GM23338 (cell line): ENCODE measurements at regions not wholly inside any gene's neighbourhood (a gene's known extent, or its start where the extent isn't known, plus 50 kb on each side); places are given as distances from the start of the nearest gene placed in this dataset.

Experiments
- EZH2 ChIP-seq: fragments of 200-600 bp; sonication (generic); IDR thresholded peaks from one replicate; pipeline ENCODE4 v1.8.0; 2017; ENCODE audit warnings: antibody characterized with exemption, mild to moderate bottlenecking, low read depth; ENCODE audit not compliant: unreplicated experiment
- EZH2phosphoT487 ChIP-seq: fragments of 200-600 bp; sonication (generic); IDR thresholded peaks from one replicate; pipeline ENCODE4 v1.8.1; 2018; ENCODE audit warnings: antibody characterized with exemption; ENCODE audit not compliant: unreplicated experiment
- JUNB ChIP-seq: IDR thresholded peaks from one replicate; pipeline ENCODE4 v1.6.1; 2016; ENCODE audit warnings: antibody characterized with exemption; ENCODE audit not compliant: unreplicated experiment
- NANOG ChIP-seq: IDR thresholded peaks from 2 replicates; pipeline ENCODE4 v1.6.1; 2016; ENCODE audit warnings: antibody characterized with exemption, borderline replicate concordance
- POLR2AphosphoS5 ChIP-seq: IDR thresholded peaks from 2 replicates; pipeline ENCODE4 v1.6.1; 2016; ENCODE audit warnings: antibody characterized with exemption, low read depth
- STAT1 ChIP-seq: IDR thresholded peaks from one replicate; pipeline ENCODE4 v1.6.1; 2016; ENCODE audit warnings: antibody characterized with exemption; ENCODE audit not compliant: unreplicated experiment
- TF ChIP-seq, protein P1 (sequence below), 2 experiments: fragments of 200-600 bp in 1 of 2; sonication (generic) in 1 of 2; conservative IDR thresholded peaks; 2 replicates each; pipeline versions ENCODE4 v1.5.1 to v1.6.1; 2016 to 2017; ENCODE audit warnings: antibody characterized with exemption in 2 of 2, low read depth in 2 of 2, mild to moderate bottlenecking in 2 of 2, moderate library complexity in 1 of 2
- TF ChIP-seq, protein P2 (sequence below): IDR thresholded peaks from 2 replicates; pipeline ENCODE4 v1.6.1; 2016; ENCODE audit warnings: antibody characterized with exemption

GRCh38 chr18:27843783-27844777 is 332.9 kb downstream of the CDH2 start:
- TF ChIP-seq, protein P1, sequence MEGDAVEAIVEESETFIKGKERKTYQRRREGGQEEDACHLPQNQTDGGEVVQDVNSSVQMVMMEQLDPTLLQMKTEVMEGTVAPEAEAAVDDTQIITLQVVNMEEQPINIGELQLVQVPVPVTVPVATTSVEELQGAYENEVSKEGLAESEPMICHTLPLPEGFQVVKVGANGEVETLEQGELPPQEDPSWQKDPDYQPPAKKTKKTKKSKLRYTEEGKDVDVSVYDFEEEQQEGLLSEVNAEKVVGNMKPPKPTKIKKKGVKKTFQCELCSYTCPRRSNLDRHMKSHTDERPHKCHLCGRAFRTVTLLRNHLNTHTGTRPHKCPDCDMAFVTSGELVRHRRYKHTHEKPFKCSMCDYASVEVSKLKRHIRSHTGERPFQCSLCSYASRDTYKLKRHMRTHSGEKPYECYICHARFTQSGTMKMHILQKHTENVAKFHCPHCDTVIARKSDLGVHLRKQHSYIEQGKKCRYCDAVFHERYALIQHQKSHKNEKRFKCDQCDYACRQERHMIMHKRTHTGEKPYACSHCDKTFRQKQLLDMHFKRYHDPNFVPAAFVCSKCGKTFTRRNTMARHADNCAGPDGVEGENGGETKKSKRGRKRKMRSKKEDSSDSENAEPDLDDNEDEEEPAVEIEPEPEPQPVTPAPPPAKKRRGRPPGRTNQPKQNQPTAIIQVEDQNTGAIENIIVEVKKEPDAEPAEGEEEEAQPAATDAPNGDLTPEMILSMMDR (conservative IDR thresholded peaks at IDR 0.05; ENCODE audit: low read depth in 2 of 2): no peak
- TF ChIP-seq POLR2AphosphoS5 (no peak), EZH2phosphoT487 (no peak), NANOG (no peak), EZH2 (no peak), STAT1 (no peak), JUNB (no peak)
- TF ChIP-seq, protein P2, sequence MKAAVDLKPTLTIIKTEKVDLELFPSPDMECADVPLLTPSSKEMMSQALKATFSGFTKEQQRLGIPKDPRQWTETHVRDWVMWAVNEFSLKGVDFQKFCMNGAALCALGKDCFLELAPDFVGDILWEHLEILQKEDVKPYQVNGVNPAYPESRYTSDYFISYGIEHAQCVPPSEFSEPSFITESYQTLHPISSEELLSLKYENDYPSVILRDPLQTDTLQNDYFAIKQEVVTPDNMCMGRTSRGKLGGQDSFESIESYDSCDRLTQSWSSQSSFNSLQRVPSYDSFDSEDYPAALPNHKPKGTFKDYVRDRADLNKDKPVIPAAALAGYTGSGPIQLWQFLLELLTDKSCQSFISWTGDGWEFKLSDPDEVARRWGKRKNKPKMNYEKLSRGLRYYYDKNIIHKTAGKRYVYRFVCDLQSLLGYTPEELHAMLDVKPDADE: no peak
